GM03348 (cell line): ENCODE measurements at regions not wholly inside any gene's neighbourhood (a gene's known extent, or its start where the extent isn't known, plus 50 kb on each side); places are given as distances from the start of the nearest gene placed in this dataset.

ENCODE experiments used
- DNase-seq: peaks from one replicate; pipeline ENCODE4 v3.0.0; 2012; ENCODE audit warnings: low spot score

- DNase-seq, result no peak
Observed at GRCh38 chr12:43179486-43179885, 372.5 kb downstream of the ADAMTS20 start.

GRCh38 chr12:43177276-43177675 is 374.7 kb downstream of the ADAMTS20 start:
- no peak for DNase-seq

DNA sequence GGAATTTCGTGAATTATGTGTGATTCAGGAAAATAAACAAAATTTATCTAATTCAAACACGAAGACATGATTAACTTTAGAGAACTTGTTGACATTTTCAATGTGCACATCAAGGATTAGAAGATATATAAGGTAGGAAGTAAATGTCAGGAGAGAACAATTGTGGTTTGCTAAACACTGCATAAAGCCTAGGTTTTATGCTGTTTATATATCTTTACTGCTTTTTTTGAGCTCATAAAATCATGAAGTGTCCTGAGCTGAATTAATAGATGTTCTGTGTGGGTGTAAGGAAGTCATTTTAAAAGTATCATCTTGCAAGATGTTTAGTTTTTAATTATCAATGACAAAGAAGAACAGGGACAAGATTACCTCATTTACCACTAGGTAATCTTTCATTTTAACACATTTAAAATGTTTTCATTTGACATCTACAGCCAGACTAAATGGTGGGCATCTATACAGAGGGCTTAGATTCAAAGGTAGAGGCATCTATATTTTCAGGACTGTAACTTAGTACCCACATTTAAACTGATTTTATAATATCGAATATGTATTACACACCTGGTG is 382.8 kb downstream of the ADAMTS20 start:
- DNase-seq, result no peak

DNA sequence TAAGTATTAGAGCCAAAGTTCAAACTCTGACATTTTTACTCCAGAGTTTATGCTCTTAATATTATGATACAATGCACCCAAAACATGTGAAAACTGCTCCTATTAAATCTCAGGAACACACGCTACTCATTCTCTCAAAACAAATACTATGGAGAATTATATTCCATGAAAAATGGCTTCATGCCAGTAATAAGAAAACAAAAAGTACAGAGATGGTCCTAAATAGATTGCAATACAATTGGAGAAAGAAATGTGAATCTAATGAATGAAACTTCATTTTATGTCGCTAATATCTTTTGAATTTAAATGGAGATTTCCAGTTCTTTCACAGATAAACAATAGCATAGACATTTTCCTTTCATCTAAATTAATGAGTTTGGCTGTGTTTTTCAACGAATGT is 384.3 kb downstream of the ADAMTS20 start:
- no peak for DNase-seq

- no peak for DNase-seq
Observed at GRCh38 chr12:43165351-43165750, 386.7 kb downstream of the ADAMTS20 start.

DNA sequence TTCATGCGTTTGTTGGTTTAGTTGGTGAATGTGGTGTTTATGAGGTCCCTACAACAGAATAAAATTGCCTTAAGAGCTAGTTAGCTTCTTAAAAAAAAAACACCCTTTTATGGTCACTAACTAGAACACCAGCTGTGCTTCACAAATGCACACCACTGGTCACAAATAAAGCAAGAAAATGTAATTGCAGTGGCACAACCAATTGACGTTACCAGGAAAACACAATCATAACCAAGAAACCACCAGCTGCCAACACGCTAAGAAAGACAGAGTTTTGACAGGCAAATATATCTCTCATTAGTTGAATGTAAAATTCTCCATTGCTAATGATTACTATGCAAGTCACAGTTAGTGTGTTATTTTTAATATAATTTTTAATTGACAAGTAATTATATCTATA is 389.9 kb downstream of the ADAMTS20 start:
- DNase-seq, result no peak

- DNase-seq, result no peak
Observed at GRCh38 chr12:43159506-43159905, 392.5 kb downstream of the ADAMTS20 start.

DNA sequence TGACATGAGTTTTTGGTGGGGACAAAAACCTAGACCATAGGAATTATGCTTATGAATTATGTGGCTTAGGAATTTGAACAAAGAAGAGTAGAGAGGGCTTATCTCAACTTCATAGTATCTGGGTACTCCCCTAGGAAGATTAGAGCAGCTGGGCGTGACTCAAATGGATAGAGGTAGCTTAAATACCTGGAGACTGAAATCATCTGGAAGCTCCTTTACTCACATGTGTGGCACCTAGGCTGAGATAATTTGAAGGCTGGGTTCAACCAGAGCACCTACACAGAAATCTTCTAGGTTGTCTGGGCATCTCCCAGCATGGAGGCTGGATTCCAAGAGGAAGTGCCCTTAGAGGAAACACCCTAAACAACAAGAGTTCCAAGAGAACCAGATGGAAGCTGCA is 393.9 kb downstream of the ADAMTS20 start:
- no peak for DNase-seq

- DNase-seq, result no peak
Observed at GRCh38 chr12:43155376-43155775, 396.6 kb downstream of the ADAMTS20 start.

GRCh38 chr12:43154498-43155045 is 397.4 kb downstream of the ADAMTS20 start:
- no peak for DNase-seq

DNA sequence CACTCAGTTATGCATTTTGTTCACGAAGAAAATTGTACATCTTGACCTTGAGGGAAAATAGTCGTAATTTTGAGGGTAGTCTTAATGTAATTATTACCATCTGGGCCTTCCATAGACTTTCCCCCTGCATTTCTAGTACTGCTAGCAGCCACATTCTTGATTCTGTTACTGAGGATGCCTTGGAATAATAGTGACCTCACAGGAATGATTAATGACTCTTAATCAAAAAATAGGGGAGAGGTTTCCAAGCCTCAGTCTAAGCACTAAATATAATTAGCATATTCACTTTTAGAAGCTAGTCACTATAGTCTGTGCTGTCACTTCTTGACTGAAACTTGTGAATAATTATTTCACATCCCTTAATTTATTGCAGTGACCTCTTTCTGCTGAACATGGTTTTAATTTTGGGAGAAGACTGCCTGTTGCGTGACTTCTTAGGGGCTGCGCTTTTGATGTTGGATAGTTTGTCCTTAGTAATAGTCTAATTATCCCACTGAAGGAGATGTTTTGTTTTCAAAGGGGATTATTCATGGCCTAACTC is 400.5 kb downstream of the ADAMTS20 start:
- DNase-seq, result peak; percentile 34

DNA sequence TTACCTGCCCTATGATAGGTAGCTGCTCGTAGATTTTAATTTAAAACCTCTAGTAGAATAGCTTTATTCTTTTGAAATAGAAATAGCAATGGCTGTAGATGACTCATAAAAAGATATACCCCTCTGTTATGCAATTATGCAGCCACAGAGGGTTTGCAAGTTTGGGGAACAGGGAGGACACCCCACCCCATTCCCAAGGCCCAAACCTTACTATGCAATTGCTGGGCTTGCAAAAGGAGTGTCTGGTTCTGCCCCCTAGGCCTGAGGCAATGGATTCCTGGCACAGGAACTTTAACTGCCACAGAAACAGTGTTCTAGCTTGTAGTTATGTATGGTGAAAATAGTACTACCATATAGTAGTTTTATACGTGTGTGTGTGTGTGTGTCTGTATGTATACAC is 403.3 kb downstream of the ADAMTS20 start:
- no peak for DNase-seq

DNA sequence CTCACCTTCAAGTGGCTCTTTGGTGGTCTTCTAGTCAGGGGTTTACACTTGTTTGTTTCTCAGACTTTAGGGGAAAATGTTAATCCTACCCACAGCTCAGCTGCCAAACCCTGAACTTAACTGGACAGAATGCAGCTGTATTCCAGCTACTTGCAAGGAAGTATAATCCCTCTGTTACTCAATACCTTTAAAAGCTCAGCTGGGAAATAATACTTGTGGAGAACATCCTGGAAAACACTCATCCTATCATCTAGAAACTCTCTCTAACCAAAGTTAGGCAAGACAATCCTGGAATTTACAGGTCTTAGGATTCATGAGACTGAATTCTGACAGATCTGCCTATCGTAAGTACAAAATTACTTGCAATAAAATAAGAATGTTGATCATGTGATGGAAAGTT is 404.1 kb downstream of the ADAMTS20 start:
- DNase-seq, result peak; percentile 2

DNA sequence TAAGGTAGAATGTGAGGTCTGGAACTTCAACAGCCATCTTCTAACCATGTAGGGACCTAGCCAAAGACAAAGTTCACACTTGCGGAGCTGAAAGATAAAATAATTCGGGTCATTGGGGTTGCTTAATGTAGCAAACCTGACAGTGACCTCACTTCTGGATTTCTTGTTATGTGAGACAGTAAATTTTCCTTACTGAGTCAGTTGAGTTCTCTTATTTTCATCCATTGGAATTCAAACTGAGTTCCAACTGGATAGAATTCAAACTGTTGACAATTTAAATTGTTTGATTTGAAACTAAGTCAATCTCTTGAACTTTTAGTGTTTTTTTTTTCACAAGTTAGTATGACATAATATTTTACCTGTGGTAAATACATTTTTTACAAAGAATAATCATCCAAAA is 406.5 kb downstream of the ADAMTS20 start:
- DNase-seq, result peak; percentile 2

DNA sequence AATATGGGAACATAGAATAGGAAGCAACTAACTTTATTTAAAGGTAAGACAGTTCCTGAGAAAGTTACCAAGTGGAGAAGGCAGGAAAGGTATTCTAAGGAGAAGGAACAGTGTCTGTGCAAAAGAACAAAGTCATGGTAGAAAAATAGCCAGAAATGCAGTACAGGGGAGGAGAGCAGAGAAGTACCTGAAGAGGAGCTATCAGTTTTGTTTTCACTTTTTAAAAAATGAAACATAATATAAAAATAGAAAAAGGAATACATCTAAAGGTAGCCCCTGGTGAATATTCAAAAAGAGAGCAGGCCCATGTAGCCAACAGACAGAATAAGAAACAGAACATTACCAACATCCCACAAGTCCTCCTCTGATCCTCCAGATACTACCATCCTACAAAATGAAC is 408.7 kb downstream of the ADAMTS20 start:
- no peak for DNase-seq

GRCh38 chr12:43132291-43132690 is 419.7 kb downstream of the ADAMTS20 start:
- no peak for DNase-seq

DNA sequence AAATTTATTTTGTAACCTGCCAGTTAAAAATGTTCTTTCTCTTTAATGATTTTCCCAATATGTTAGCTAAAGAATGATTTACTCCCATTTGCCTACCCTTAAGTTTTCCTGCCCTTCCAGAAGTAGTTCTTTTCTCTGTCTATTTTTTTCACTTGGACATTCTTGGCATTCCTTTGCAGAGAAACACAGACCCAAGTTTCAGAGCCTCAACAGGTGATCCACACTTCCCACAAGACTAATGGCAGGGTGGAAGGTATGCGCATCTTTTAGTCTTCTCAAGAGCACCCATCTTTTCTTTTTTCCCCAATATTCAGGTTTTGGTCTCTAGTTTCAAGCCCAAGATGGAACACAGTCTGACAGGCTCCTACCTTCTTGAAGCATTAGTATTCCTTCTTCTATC is 420.7 kb downstream of the ADAMTS20 start:
- no peak for DNase-seq

- no peak for DNase-seq
Observed at GRCh38 chr12:43127886-43128549, 424.0 kb downstream of the ADAMTS20 start.

DNA sequence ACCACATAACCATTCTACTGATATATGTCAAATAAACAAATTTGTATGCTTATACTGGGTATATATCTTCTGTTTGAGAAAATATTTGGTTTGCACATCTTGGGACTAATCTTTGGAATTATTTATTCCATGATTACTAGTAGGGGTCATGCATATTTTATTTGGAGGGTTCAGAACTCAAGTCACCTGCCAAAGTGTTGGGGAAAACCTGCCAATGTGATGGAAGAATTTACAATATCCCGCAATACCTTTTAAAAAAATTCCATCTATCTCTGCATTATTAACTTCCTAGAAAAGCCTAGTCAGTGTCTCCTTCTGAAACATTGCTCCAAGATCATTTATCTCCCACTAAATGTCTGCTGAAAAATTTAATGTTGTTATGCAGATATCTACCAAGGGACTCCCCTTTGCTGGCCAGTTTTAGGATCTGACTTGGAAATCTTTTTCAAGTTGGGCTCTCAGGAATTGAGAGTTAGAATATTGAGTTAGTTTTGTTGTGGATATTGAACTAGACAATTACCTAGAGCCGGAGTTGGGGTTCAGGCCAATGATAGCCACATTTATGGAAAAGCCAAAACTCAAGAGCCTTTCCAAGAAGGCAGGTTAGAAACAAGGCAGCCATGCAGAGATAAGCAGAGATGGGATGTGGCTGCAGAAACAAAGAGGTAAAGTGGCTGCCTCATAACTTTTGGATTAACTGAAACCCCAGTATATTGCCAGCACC is 425.2 kb downstream of the ADAMTS20 start:
- DNase-seq, result no peak

DNA sequence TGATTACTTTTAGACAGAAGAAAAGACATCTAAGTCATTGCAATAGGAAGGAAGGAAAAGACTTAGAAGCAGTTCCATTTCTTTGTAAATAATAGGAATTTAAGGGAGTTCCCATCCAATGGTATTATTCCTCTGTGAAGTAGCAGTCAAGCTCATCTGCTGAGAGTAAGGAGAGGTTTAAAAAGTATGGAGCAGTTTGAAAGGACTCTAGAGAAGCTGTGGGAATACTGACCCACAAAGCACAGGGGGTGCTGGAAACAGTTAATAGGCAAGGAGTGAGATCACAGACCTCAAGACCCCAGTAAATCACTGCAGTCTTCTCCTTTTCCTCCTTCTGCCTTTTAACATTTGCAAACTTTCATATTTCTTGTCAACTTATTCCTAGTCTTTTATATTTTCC is 428.5 kb downstream of the ADAMTS20 start:
- DNase-seq, result no peak

DNA sequence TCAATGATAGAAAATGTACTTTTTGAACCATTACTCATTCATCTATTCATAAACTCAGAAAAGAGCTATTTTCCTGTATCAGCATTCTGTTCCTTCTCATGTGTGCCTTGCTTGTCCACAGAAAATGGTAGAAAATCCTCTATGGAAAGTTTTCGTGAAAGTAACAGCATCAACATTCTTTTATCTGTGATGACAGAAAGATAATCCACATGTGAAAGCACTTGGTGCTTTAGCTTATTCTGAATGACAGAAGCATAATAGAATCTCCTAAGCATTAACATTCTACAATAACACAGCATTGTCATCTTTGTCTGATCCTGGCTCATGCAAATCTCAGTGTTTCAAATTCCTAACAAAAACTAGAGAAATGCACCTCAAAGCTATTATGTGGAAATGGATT is 431.9 kb downstream of the ADAMTS20 start:
- DNase-seq, result no peak

GRCh38 chr12:43118881-43119280 is 433.1 kb downstream of the ADAMTS20 start:
- no peak for DNase-seq

DNA sequence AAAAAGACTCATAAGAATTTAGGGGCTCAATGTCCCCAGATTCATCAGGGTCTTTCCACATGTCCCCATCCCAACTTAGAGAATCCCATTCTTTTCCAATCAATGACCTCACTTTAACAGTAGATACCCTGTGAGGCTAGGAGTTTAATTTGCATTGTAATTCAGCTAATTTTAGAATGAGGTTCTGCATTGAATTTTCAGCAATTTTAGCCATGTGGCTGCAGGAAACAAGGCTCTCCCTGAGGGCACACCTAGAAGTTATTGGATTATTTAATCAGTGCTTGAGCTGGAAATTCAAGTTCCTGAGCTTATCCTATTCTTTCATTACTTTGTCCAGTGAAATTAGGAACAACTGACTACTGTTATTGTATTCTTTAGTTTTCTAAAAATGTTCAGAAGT is 433.8 kb downstream of the ADAMTS20 start:
- no peak for DNase-seq
